Tibial nerve (tissue), 3 donors: ENCODE measurements at regions not wholly inside any gene's neighbourhood (a gene's known extent, or its start where the extent isn't known, plus 50 kb on each side); places are given as distances from the start of the nearest gene placed in this dataset.

Experiments
- CTCF ChIP-seq, 5 experiments: fragments of 200-600 bp in 3 of 5; fragments of 450-650 bp in 2 of 5; sonication (generic) in 3 of 5; IDR thresholded peaks; one replicate each; pipeline ENCODE4 v1.5.1; 2016 to 2019; ENCODE audit warnings: antibody characterized with exemption in 5 of 5, mild to moderate bottlenecking in 3 of 5, moderate library complexity in 2 of 5
- POLR2A ChIP-seq, 2 donors: fragments of 450-650 bp; IDR thresholded peaks; one replicate each; pipeline ENCODE4 v1.6.1; 2017; ENCODE audit warnings: antibody characterized with exemption in 2 of 2, mild to moderate bottlenecking in 2 of 2, moderate library complexity in 2 of 2

- TF ChIP-seq CTCF (IDR thresholded peaks at IDR 0.05) (no peak), POLR2A (IDR thresholded peaks at IDR 0.05) (no peak)
These were observed 833.0 kb upstream of the POU3F4 start for GRCh38 chrX:82675104-82675503.
